OCI-LY7 (cell line): ENCODE measurements at regions not wholly inside any gene's neighbourhood (a gene's known extent, or its start where the extent isn't known, plus 50 kb on each side); places are given as distances from the start of the nearest gene placed in this dataset.

Experiments used
- BruUV-seq: library from RNA; stranded (reverse); fragments of 400-500 nt; replicated peaks from 2 replicates; lab custom pipeline; 2021; lab: Mats Ljungman, UMichigan
- CTCF ChIA-PET: fragments of 300-600 bp; sonication (Branson Sonifier 250); formaldehyde crosslinking; loops from one replicate; lab custom pipeline; 2022; ENCODE audit warnings: antibody characterized with exemption; ENCODE audit not compliant: unreplicated experiment; lab: Charles Lee
- POLR2A ChIA-PET: fragments of 300-600 bp; sonication (Branson Sonifier 250); formaldehyde crosslinking; loops from one replicate; lab custom pipeline; 2022; ENCODE audit warnings: antibody characterized with exemption; lab: Charles Lee
- DNase-seq: peaks from one replicate; pipeline ENCODE4 v3.0.0-alpha.2; 2015; ENCODE audit warnings: low spot score
- H2AFZ ChIP-seq: fragments of 200-600 bp; sonication (generic), shearing (Covaris generic); 2 replicates; pipeline ENCODE4 v1.6.1; 2014; ENCODE audit warnings: mild to moderate bottlenecking, antibody characterized with exemption, low read length, moderate library complexity
- H3K27ac ChIP-seq: fragments of 200-600 bp; sonication (generic); 2 replicates; pipeline ENCODE4 v1.5.1; 2014; ENCODE audit warnings: mixed run types, low read depth, mild to moderate bottlenecking, moderate library complexity, low read length, inconsistent platforms; ENCODE audit not compliant: poor library complexity, severe bottlenecking
- H3K36me3 ChIP-seq: fragments of 200-600 bp; sonication (generic); 2 replicates; pipeline ENCODE4 v1.6.1; 2014; ENCODE audit warnings: mild to moderate bottlenecking, antibody characterized with exemption, low read length, moderate library complexity, mixed read lengths; ENCODE audit not compliant: insufficient read depth
- H3K4me1 ChIP-seq: fragments of 200-600 bp; sonication (generic); 2 replicates; pipeline ENCODE4 v1.5.1; 2014; ENCODE audit warnings: mild to moderate bottlenecking, low read length; ENCODE audit not compliant: insufficient read depth, poor library complexity, severe bottlenecking
- H3K4me2 ChIP-seq: fragments of 200-600 bp; sonication (generic); 2 replicates; pipeline ENCODE4 v1.6.1; 2014; ENCODE audit warnings: mild to moderate bottlenecking, low read length
- H3K4me3 ChIP-seq: fragments of 200-600 bp; sonication (generic); 2 replicates; pipeline ENCODE4 v1.5.1; 2014; ENCODE audit warnings: mild to moderate bottlenecking, low read depth, low read length; ENCODE audit not compliant: poor library complexity, severe bottlenecking
- H3K79me2 ChIP-seq: fragments of 200-600 bp; sonication (generic); 2 replicates; pipeline ENCODE4 v1.6.1; 2016; ENCODE audit warnings: low read depth, mild to moderate bottlenecking, low read length, moderate library complexity, mixed read lengths; ENCODE audit not compliant: insufficient read depth
- H3K9me2 ChIP-seq: fragments of 200-600 bp; sonication (generic); 2 replicates; pipeline ENCODE4 v1.6.1; 2016; ENCODE audit warnings: mild to moderate bottlenecking, low read length, mixed read lengths; ENCODE audit not compliant: insufficient read depth
- H3K9me3 ChIP-seq: fragments of 200-600 bp; sonication (generic); 2 replicates; pipeline ENCODE4 v1.6.1; 2014; ENCODE audit warnings: mild to moderate bottlenecking, mixed run types, low read length, mixed read lengths
- H4K20me1 ChIP-seq: fragments of 200-600 bp; sonication (generic); 2 replicates; pipeline ENCODE4 v1.6.1; 2014; ENCODE audit warnings: mild to moderate bottlenecking, antibody characterized with exemption, low read length, moderate library complexity, mixed read lengths; ENCODE audit not compliant: insufficient read depth
- CTCF ChIP-seq: fragments of 200-600 bp; sonication (generic); conservative IDR thresholded peaks from 2 replicates; pipeline ENCODE4 v1.5.1; 2014; ENCODE audit warnings: mild to moderate bottlenecking, antibody characterized with exemption, low read length, moderate library complexity, mixed read lengths
- EZH2phosphoT487 ChIP-seq: fragments of 200-600 bp; sonication (generic); IDR thresholded peaks from 2 replicates; pipeline ENCODE4 v1.6.1; 2018; ENCODE audit warnings: low read depth, borderline replicate concordance, mild to moderate bottlenecking, mixed run types, antibody characterized with exemption, low read length, moderate library complexity, mixed read lengths
- intact Hi-C: fragments of 100-400 bp; cut with micrococcal nuclease; formaldehyde crosslinking; loops from one replicate; pipeline ENCODE4 v1.10.0; 2022; ENCODE audit not compliant: unreplicated experiment

- CTCF ChIA-PET = no interaction called here
- BruUV-seq = no TSS peak
- H3K27ac ChIP-seq = no peak overlapping the region
- H3K9me3 ChIP-seq = no peaks in the 10 kb centered on the region
- H3K4me3 ChIP-seq = no peak overlapping the region
- no peaks in the 10 kb centered on the region for H3K9me2 ChIP-seq
- POLR2A ChIA-PET = no interaction called here
- H3K36me3 ChIP-seq = no peaks in the 10 kb centered on the region
- no peak overlapping the region for H2AFZ ChIP-seq
- no peak for TF ChIP-seq EZH2phosphoT487
- TF ChIP-seq CTCF = no peak
- no peaks in the 10 kb centered on the region for H3K4me1 ChIP-seq
- DNase-seq = no peak
- intact Hi-C loops = no loop called here
- H4K20me1 ChIP-seq = no peaks in the 10 kb centered on the region
- no peaks in the 10 kb centered on the region for H3K79me2 ChIP-seq
- H3K4me2 ChIP-seq = no peak overlapping the region
Observed at GRCh38 chr10:47159361-47160260, 140.4 kb upstream of the GDF10 start.

- Histone ChIP-seq H3K79me2 (no peaks in the 10 kb centered on the region), H3K4me2 (no peak overlapping the region), H3K4me3 (no peak overlapping the region), H3K36me3 (no peaks in the 10 kb centered on the region), H3K27ac (no peak overlapping the region), H2AFZ (no peak overlapping the region), H3K9me3 (no peaks in the 10 kb centered on the region), H3K4me1 (no peaks in the 10 kb centered on the region), H3K9me2 (no peaks in the 10 kb centered on the region), H4K20me1 (no peaks in the 10 kb centered on the region)
- no TSS peak for BruUV-seq
- intact Hi-C loops = no loop called here
- TF ChIP-seq CTCF = no peak
- TF ChIP-seq EZH2phosphoT487 = no peak
- DNase-seq = no peak
- POLR2A ChIA-PET = no interaction called here
- CTCF ChIA-PET = no interaction called here
Observed at GRCh38 chr10:47160261-47160908, 139.6 kb upstream of the GDF10 start.

- intact Hi-C loops = no loop called here
- TF ChIP-seq CTCF (no peak), EZH2phosphoT487 (no peak)
- H3K27ac ChIP-seq = no peak overlapping the region
- no peaks in the 10 kb centered on the region for H3K4me1 ChIP-seq
- no peak overlapping the region for H2AFZ ChIP-seq
- no peak overlapping the region for H3K4me2 ChIP-seq
- no TSS peak for BruUV-seq
- POLR2A ChIA-PET = no interaction called here
- no peaks in the 10 kb centered on the region for H3K9me3 ChIP-seq
- H3K79me2 ChIP-seq = no peaks in the 10 kb centered on the region
- H3K36me3 ChIP-seq = no peaks in the 10 kb centered on the region
- CTCF ChIA-PET = no interaction called here
- H4K20me1 ChIP-seq = no peaks in the 10 kb centered on the region
- H3K4me3 ChIP-seq = no peak overlapping the region
- DNase-seq = no peak
- H3K9me2 ChIP-seq = no peaks in the 10 kb centered on the region
Observed at GRCh38 chr10:47160967-47161366, 139.0 kb upstream of the GDF10 start.
